Gastrocnemius medialis (tissue), 4 donors: ENCODE measurements at regions not wholly inside any gene's neighbourhood (a gene's known extent, or its start where the extent isn't known, plus 50 kb on each side); places are given as distances from the start of the nearest gene placed in this dataset.

ENCODE experiments used
- CTCF ChIP-seq, 5 experiments: fragments of 450-650 bp in 3 of 5; fragments of 200-600 bp in 2 of 5; sonication (generic) in 2 of 5; IDR thresholded peaks in 4 of 5; conservative IDR thresholded peaks in 1 of 5; 1 replicate in 4 of 5; 2 replicates in 1 of 5; pipeline ENCODE4 v1.5.1; 2016 to 2019; ENCODE audit warnings: antibody characterized with exemption in 5 of 5, mild to moderate bottlenecking in 3 of 5, moderate library complexity in 3 of 5
- POLR2A ChIP-seq, 2 donors: fragments of 450-650 bp; IDR thresholded peaks; one replicate each; pipeline ENCODE4 v1.6.1; 2017; ENCODE audit warnings: antibody characterized with exemption in 2 of 2, mild to moderate bottlenecking in 2 of 2, moderate library complexity in 2 of 2

GRCh38 chr2:215635071-215635787 is 199.4 kb upstream of the FN1 start:
- TF ChIP-seq CTCF (IDR thresholded peaks at IDR 0.05 in 4 of 5, conservative IDR thresholded peaks at IDR 0.05 in 1 of 5) (no peak), POLR2A (IDR thresholded peaks at IDR 0.05) (no peak)
